Body of pancreas (tissue), 4 donors: ENCODE measurements at regions not wholly inside any gene's neighbourhood (a gene's known extent, or its start where the extent isn't known, plus 50 kb on each side); places are given as distances from the start of the nearest gene placed in this dataset.
A peak's percentile ranks its signal among the peaks of the same experiment; 100 is the strongest.

ENCODE experiments used
- ATAC-seq: fragments of 150-250 bp; one replicate; pipeline ENCODE4 v1.9.1; 2016
- DNase-seq, 4 donors: peaks; one replicate each; pipeline ENCODE4 v3.0.0-alpha.2; 2019
- H3K27ac ChIP-seq, 4 donors: fragments of 200-600 bp; sonication (generic); 1 replicate in 3 of 4; 2 replicates in 1 of 4; pipeline versions ENCODE4 v1.5.1 to v1.6.1; 2016 to 2019; ENCODE audit warnings: mild to moderate bottlenecking in 1 of 4, mixed read lengths in 1 of 4, moderate library complexity in 1 of 4
- H3K27me3 ChIP-seq, 2 donors: fragments of 200-600 bp; sonication (generic); one replicate each; pipeline ENCODE4 v1.6.0; 2016; ENCODE audit warnings: mild to moderate bottlenecking in 1 of 2
- H3K36me3 ChIP-seq, 2 donors: fragments of 200-600 bp; sonication (generic); replicated peaks in 1 of 2; 2 replicates each; pipeline ENCODE4 v1.5.1; 2016; ENCODE audit warnings: low read depth in 2 of 2; ENCODE audit not compliant: insufficient read depth in 1 of 2
- H3K4me1 ChIP-seq: fragments of 200-600 bp; sonication (generic); one replicate; pipeline ENCODE4 v1.6.0; 2016
- H3K4me3 ChIP-seq, 2 donors: fragments of 200-600 bp; sonication (generic); 1 replicate in 1 of 2; 2 replicates in 1 of 2; pipeline ENCODE4 v1.5.1; 2016 to 2019
- H3K9me3 ChIP-seq, 3 donors: fragments of 200-600 bp; sonication (generic); 1 replicate in 2 of 3; 2 replicates in 1 of 3; pipeline ENCODE4 v1.5.1; 2016
- CTCF ChIP-seq, 7 experiments: fragments of 450-650 bp in 4 of 7; fragments of 200-600 bp in 3 of 7; sonication (generic) in 3 of 7; IDR thresholded peaks; one replicate each; pipeline ENCODE4 v1.5.1; 2016 to 2019; ENCODE audit warnings: antibody characterized with exemption in 7 of 7
- POLR2A ChIP-seq, 3 donors: fragments of 450-650 bp; IDR thresholded peaks; one replicate each; pipeline ENCODE4 v1.6.1; 2016; ENCODE audit warnings: antibody characterized with exemption in 3 of 3, mild to moderate bottlenecking in 2 of 3
- WGBS, 2 donors: methylation state at CpG; one replicate each; pipeline ENCODE4 v1.1.5; 2017; 5-methylcytosine and 5-hydroxymethylcytosine counted together
- intact Hi-C: fragments of 100-400 bp; cut with DNase I; formaldehyde crosslinking; loops from one replicate; pipeline ENCODE4 v1.15.1; 2023

- no peak for DNase-seq
- intact Hi-C loops, result no loop called here
- ATAC-seq, result no peak
- WGBS, 2 donors, result 90 to 94% methylated on average over 18 to 24 of the region's 24 CpGs
- peak overlapping the region; percentile 16 to 74 (median 65) for H3K27ac ChIP-seq
- H3K36me3 ChIP-seq, result no peaks in the 10 kb centered on the region
- peaks cover 92% of the 10 kb centered on the region for H3K4me1 ChIP-seq
- no peaks in the 10 kb centered on the region for H3K27me3 ChIP-seq
- no peak overlapping the region for H3K4me3 ChIP-seq
- no peak for TF ChIP-seq POLR2A (IDR thresholded peaks at IDR 0.05)
- no peak for TF ChIP-seq CTCF (IDR thresholded peaks at IDR 0.05)
- H3K9me3 ChIP-seq, result no peaks in the 10 kb centered on the region
Measured at GRCh38 chr7:130897515-130898419, 163.8 kb upstream of the KLF14 start.

DNA sequence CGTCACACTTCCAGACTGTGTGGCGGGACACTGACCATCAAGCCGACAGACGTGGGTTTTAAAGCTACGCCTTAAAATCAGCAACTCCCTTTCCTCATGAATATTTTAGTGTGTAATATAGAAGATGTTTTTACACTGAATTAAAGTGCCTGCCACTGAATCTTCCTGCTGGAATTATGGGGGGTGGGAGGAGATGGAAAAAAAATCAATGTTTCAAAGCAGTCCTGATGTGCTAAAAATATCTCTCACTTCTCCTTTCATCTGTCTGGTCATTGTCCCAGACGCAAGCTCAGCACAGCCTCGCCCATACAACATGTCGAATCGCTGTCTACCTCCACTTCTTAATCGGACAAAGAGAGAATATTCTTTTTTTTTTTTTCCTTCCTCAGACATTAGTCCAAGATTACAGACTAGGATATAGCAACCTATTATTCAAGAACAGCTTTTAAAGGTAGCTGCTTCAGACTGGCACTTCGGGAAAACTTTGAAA lies 165.1 kb upstream of the KLF14 start:
- H3K36me3 ChIP-seq, result no peaks in the 10 kb centered on the region
- H3K27me3 ChIP-seq, result no peaks in the 10 kb centered on the region
- no peak overlapping the region for H3K4me3 ChIP-seq
- H3K27ac ChIP-seq, result peak overlapping the region; percentile 64 to 74 (median 68)
- TF ChIP-seq CTCF (IDR thresholded peaks at IDR 0.05) (no peak), POLR2A (IDR thresholded peaks at IDR 0.05) (no peak)
- no peak for DNase-seq
- 62 to 66% methylated on average over 11 of the region's 11 CpGs for WGBS, 2 donors
- H3K9me3 ChIP-seq, result no peaks in the 10 kb centered on the region
- intact Hi-C loops, result no loop called here
- ATAC-seq, result no peak
- peaks cover 92% of the 10 kb centered on the region for H3K4me1 ChIP-seq

DNA sequence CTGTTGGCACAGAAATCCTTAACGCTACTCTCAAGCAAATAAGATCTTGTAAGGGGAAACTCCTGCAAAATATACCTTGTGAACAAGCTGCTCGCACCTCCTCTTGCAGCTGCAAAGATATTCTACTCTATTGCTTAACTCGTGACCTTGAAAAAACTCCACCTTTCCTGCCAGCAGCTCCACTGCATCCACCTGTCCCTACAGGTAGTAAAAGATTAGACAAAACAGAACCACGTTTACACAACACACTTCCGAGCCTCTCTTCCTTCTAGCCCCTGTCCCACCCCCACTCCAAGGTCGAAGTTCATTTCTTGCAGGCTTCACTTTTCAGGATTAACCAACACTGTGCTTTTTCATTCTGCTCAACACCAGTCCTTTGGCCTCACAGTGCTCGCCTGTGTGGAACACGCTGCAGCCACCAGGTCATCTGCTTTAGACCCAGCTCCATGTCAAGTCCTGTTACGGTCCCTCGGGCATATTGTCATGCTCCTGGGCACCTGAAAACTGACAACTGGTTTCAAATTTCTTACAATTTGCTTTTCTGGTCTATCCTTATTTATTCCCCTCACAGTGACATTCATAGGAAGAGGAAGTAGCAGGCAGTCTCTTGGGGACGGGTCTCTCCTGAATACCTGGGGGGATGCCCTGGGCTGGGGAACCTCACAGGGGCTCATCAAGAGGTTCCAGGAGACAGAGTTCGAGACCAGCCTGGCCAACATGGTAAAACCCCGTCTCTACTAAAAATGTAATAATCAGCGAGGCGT lies 165.8 kb upstream of the KLF14 start:
- no peaks in the 10 kb centered on the region for H3K27me3 ChIP-seq
- peak overlapping the region; percentile 59 to 74 (median 68) for H3K27ac ChIP-seq
- no peaks in the 10 kb centered on the region for H3K9me3 ChIP-seq
- peaks cover 92% of the 10 kb centered on the region for H3K4me1 ChIP-seq
- H3K4me3 ChIP-seq, result no peak overlapping the region
- peak; percentile 85 for ATAC-seq
- intact Hi-C loops, result no loop called here
- 33 to 40% methylated on average over 15 of the region's 15 CpGs for WGBS, 2 donors
- H3K36me3 ChIP-seq, result no peaks in the 10 kb centered on the region
- peak; percentile 77 to 91 (median 81) for DNase-seq
- TF ChIP-seq CTCF (IDR thresholded peaks at IDR 0.05), result peak in 4 of 7 experiments; percentile 20 to 31 (median 28)
- no peak for TF ChIP-seq POLR2A (IDR thresholded peaks at IDR 0.05)

- intact Hi-C loops, result no loop called here
- peak overlapping the region; percentile 59 to 74 (median 68) for H3K27ac ChIP-seq
- no peak for DNase-seq
Measured at GRCh38 chr7:130900471-130901076, 166.6 kb upstream of the KLF14 start.

More at GRCh38 chr7:130900471-130901076, 166.6 kb upstream of the KLF14 start:
- ATAC-seq, result no peak
- Histone ChIP-seq H3K4me1 (peaks cover 89% of the 10 kb centered on the region), H3K9me3 (no peaks in the 10 kb centered on the region), H3K4me3 (no peak overlapping the region), H3K36me3 (no peaks in the 10 kb centered on the region), H3K27me3 (no peaks in the 10 kb centered on the region)
- WGBS, 2 donors, result 62 to 71% methylated on average over 5 of the region's 5 CpGs
- TF ChIP-seq CTCF (IDR thresholded peaks at IDR 0.05) (no peak), POLR2A (IDR thresholded peaks at IDR 0.05) (no peak)
